Smooth muscle cell (in vitro differentiated cells): ENCODE measurements at regions not wholly inside any gene's neighbourhood (a gene's known extent, or its start where the extent isn't known, plus 50 kb on each side); places are given as distances from the start of the nearest gene placed in this dataset.

Experiments used
- DNase-seq: peaks from one replicate; lab custom pipeline; 2025; ENCODE audit not compliant: unreplicated experiment; lab: John Stamatoyannopoulos, UW
- H2AFZ ChIP-seq: fragments of 200-600 bp; sonication (generic); 2 replicates; pipeline ENCODE4 v1.6.0; 2016; ENCODE audit warnings: antibody characterized with exemption, low read depth, mild to moderate bottlenecking
- H3F3A ChIP-seq: fragments of 200-600 bp; sonication (generic); 2 replicates; pipeline ENCODE4 v1.6.0; 2017; ENCODE audit warnings: antibody characterized with exemption, low read depth
- H3K27ac ChIP-seq: fragments of 200-600 bp; sonication (generic); 2 replicates; pipeline ENCODE4 v1.5.1; 2016; ENCODE audit warnings: low read depth, mild to moderate bottlenecking
- H3K27me3 ChIP-seq: fragments of 200-600 bp; sonication (generic); 2 replicates; pipeline ENCODE4 v1.6.1; 2016; ENCODE audit warnings: low read depth, mild to moderate bottlenecking
- H3K36me3 ChIP-seq: fragments of 200-600 bp; sonication (generic); 2 replicates; pipeline ENCODE4 v1.5.1; 2016; ENCODE audit warnings: low read depth
- H3K4me1 ChIP-seq: fragments of 200-600 bp; sonication (generic); 2 replicates; pipeline ENCODE4 v1.5.1; 2016; ENCODE audit warnings: low read depth
- H3K4me2 ChIP-seq: fragments of 200-600 bp; sonication (generic); 2 replicates; pipeline ENCODE4 v1.6.0; 2016; ENCODE audit warnings: mild to moderate bottlenecking
- H3K4me3 ChIP-seq: fragments of 200-600 bp; sonication (generic); 2 replicates; pipeline ENCODE4 v1.5.1; 2016; ENCODE audit warnings: mild to moderate bottlenecking
- H3K79me2 ChIP-seq: fragments of 200-600 bp; sonication (generic); 2 replicates; pipeline ENCODE4 v1.6.0; 2016; ENCODE audit warnings: low read depth, mild to moderate bottlenecking
- H3K9ac ChIP-seq: fragments of 200-600 bp; sonication (generic); 2 replicates; pipeline ENCODE4 v1.6.0; 2016; ENCODE audit warnings: low read depth
- H3K9me3 ChIP-seq: fragments of 200-600 bp; sonication (generic); replicated peaks from 2 replicates; pipeline ENCODE4 v1.5.1; 2016; ENCODE audit warnings: low read depth
- H4K20me1 ChIP-seq: fragments of 200-600 bp; sonication (generic); 2 replicates; pipeline ENCODE4 v1.6.0; 2016; ENCODE audit warnings: low read depth
- CTCF ChIP-seq: fragments of 200-600 bp; sonication (generic); IDR thresholded peaks from 2 replicates; pipeline ENCODE4 v1.5.1; 2017; ENCODE audit warnings: borderline replicate concordance, mild to moderate bottlenecking, antibody characterized with exemption; ENCODE audit not compliant: insufficient read depth, poor library complexity, severe bottlenecking
- WGBS: methylation state at CpG from one replicate; pipeline ENCODE4 v1.1.7; 2016; ENCODE audit warnings: low lambda C conversion rate; 5-methylcytosine and 5-hydroxymethylcytosine counted together

GRCh38 chr7:50151661-50152060 lies 58.6 kb upstream of the ZPBP start:
- Histone ChIP-seq H3K27me3 (peaks cover 17% of the 10 kb centered on the region), H4K20me1 (no peaks in the 10 kb centered on the region), H3K27ac (no peak overlapping the region), H2AFZ (no peak overlapping the region), H3K4me3 (no peak overlapping the region), H3F3A (no peaks in the 10 kb centered on the region), H3K4me2 (no peak overlapping the region), H3K79me2 (no peaks in the 10 kb centered on the region), H3K4me1 (no peaks in the 10 kb centered on the region), H3K9me3 (no peaks in the 10 kb centered on the region), H3K9ac (no peak overlapping the region), H3K36me3 (no peaks in the 10 kb centered on the region)
- TF ChIP-seq CTCF, result no peak
- DNase-seq, result no peak
- 78% methylated on average over 3 of the region's 3 CpGs for WGBS

- Histone ChIP-seq H3K27ac (no peak overlapping the region), H3K9ac (no peak overlapping the region), H3K4me1 (no peaks in the 10 kb centered on the region), H3K4me3 (no peak overlapping the region), H3K36me3 (no peaks in the 10 kb centered on the region), H3K9me3 (no peaks in the 10 kb centered on the region), H3K4me2 (no peak overlapping the region), H3K27me3 (peaks cover 17% of the 10 kb centered on the region), H3F3A (no peaks in the 10 kb centered on the region), H4K20me1 (no peaks in the 10 kb centered on the region), H2AFZ (no peak overlapping the region), H3K79me2 (no peaks in the 10 kb centered on the region)
- TF ChIP-seq CTCF, result no peak
- DNase-seq, result no peak
- 84% methylated on average over 2 of the region's 2 CpGs for WGBS
These were observed 58.0 kb upstream of the ZPBP start for GRCh38 chr7:50151001-50151400.

GRCh38 chr7:50149369-50149768 lies 56.3 kb upstream of the ZPBP start:
- H3K4me1 ChIP-seq, result no peaks in the 10 kb centered on the region
- H2AFZ ChIP-seq, result no peak overlapping the region
- H3K36me3 ChIP-seq, result no peaks in the 10 kb centered on the region
- 87% methylated on average over 2 of the region's 2 CpGs for WGBS
- H3K4me2 ChIP-seq, result no peak overlapping the region
- no peaks in the 10 kb centered on the region for H4K20me1 ChIP-seq
- no peaks in the 10 kb centered on the region for H3K79me2 ChIP-seq
- no peak for TF ChIP-seq CTCF
- H3K9ac ChIP-seq, result no peak overlapping the region
- no peak for DNase-seq
- H3K9me3 ChIP-seq, result no peaks in the 10 kb centered on the region
- H3K27me3 ChIP-seq, result peaks cover 17% of the 10 kb centered on the region
- no peak overlapping the region for H3K27ac ChIP-seq
- H3F3A ChIP-seq, result no peaks in the 10 kb centered on the region
- no peak overlapping the region for H3K4me3 ChIP-seq

GRCh38 chr7:50147951-50148808 lies 55.1 kb upstream of the ZPBP start:
- H3K27ac ChIP-seq, result no peak overlapping the region
- no peaks in the 10 kb centered on the region for H3K79me2 ChIP-seq
- no peak overlapping the region for H3K4me3 ChIP-seq
- H3K4me2 ChIP-seq, result no peak overlapping the region
- no peaks in the 10 kb centered on the region for H4K20me1 ChIP-seq
- no peaks in the 10 kb centered on the region for H3K9me3 ChIP-seq
- no peak overlapping the region for H2AFZ ChIP-seq
- DNase-seq, result no peak
- H3F3A ChIP-seq, result no peaks in the 10 kb centered on the region
- H3K9ac ChIP-seq, result no peak overlapping the region
- 85% methylated on average over 6 of the region's 6 CpGs for WGBS
- no peaks in the 10 kb centered on the region for H3K36me3 ChIP-seq
- H3K27me3 ChIP-seq, result peaks cover 17% of the 10 kb centered on the region
- TF ChIP-seq CTCF, result no peak
- H3K4me1 ChIP-seq, result no peaks in the 10 kb centered on the region
